HG02852 (cell line): ENCODE measurements at regions not wholly inside any gene's neighbourhood (a gene's known extent, or its start where the extent isn't known, plus 50 kb on each side); places are given as distances from the start of the nearest gene placed in this dataset.

ENCODE experiments used
- ATAC-seq: cut with Tn5 transposase; IDR thresholded peaks from one replicate; pipeline ENCODE4 v1.9.1; 2021; ENCODE audit warnings: mild to moderate bottlenecking, moderate library complexity; ENCODE audit not compliant: unreplicated experiment

GRCh38 chr2:16304876-16305590, 360.6 kb downstream of the CYRIA start:
- ATAC-seq = no peak

- ATAC-seq = no peak
Measured at GRCh38 chr2:16303761-16304160, 361.9 kb downstream of the CYRIA start.

GRCh38 chr2:16303273-16303577, 362.4 kb downstream of the CYRIA start:
- ATAC-seq = no peak

- ATAC-seq = no peak
Measured at GRCh38 chr2:16302431-16303272, 362.3 kb downstream of the MYCN start.

GRCh38 chr2:16301961-16302360, 361.6 kb downstream of the MYCN start:
- ATAC-seq = no peak

GRCh38 chr2:16298866-16299265, 358.5 kb downstream of the MYCN start:
- no peak for ATAC-seq

- ATAC-seq = no peak
Measured at GRCh38 chr2:16296331-16297250, 356.2 kb downstream of the MYCN start.

- ATAC-seq = no peak
Measured at GRCh38 chr2:16296038-16296290, 355.6 kb downstream of the MYCN start.

- ATAC-seq = no peak
Measured at GRCh38 chr2:16294791-16295190, 354.4 kb downstream of the MYCN start.

- no peak for ATAC-seq
Measured at GRCh38 chr2:16293871-16294270, 353.5 kb downstream of the MYCN start.

GRCh38 chr2:16293398-16293797, 353.0 kb downstream of the MYCN start:
- no peak for ATAC-seq

- ATAC-seq = no peak
Measured at GRCh38 chr2:16291731-16292550, 351.6 kb downstream of the MYCN start.

- no peak for ATAC-seq
Measured at GRCh38 chr2:16291226-16291625, 350.9 kb downstream of the MYCN start.

GRCh38 chr2:16290311-16291020, 350.1 kb downstream of the MYCN start:
- ATAC-seq = no peak

- ATAC-seq = no peak
Measured at GRCh38 chr2:16288371-16289112, 348.2 kb downstream of the MYCN start.

- ATAC-seq = no peak
Measured at GRCh38 chr2:16287831-16288230, 347.5 kb downstream of the MYCN start.

- ATAC-seq = no peak
Measured at GRCh38 chr2:16287281-16287680, 346.9 kb downstream of the MYCN start.

GRCh38 chr2:16285813-16286510, 345.6 kb downstream of the MYCN start:
- ATAC-seq = no peak
